GM20000 (cell line): ENCODE measurements at regions not wholly inside any gene's neighbourhood (a gene's known extent, or its start where the extent isn't known, plus 50 kb on each side); places are given as distances from the start of the nearest gene placed in this dataset.
"Not testable (repeated sequence)": the region's sequence is repeated elsewhere in the genome, so short reads cannot be mapped to it uniquely, and the experiment has no call there.

Source experiments
- DNase-seq: peaks from one replicate; pipeline ENCODE4 v3.0.0; 2012; ENCODE audit warnings: low spot score
- CTCF ChIP-seq: IDR thresholded peaks from 2 replicates; pipeline ENCODE4 v1.5.1; 2012; ENCODE audit warnings: mild to moderate bottlenecking, control low read depth; ENCODE audit errors: extremely low read depth, missing control alignments

- DNase-seq = no peak
- TF ChIP-seq CTCF = no peak
Measured at GRCh38 chr4:140223056-140223810, 69.2 kb upstream of the MAML3 start.

- no peak for DNase-seq
- TF ChIP-seq CTCF = no peak
Measured at GRCh38 chr4:140222171-140222570, 68.2 kb upstream of the MAML3 start.

GRCh38 chr4:140220058-140220457 lies 66.1 kb upstream of the MAML3 start:
- DNase-seq = no peak
- TF ChIP-seq CTCF = no peak

GRCh38 chr4:140219567-140219966 lies 65.6 kb upstream of the MAML3 start:
- TF ChIP-seq CTCF = no peak
- DNase-seq = no peak

- not testable (repeated sequence) for DNase-seq
Measured at GRCh38 chr4:140219070-140219469, 65.1 kb upstream of the MAML3 start.

- no peak for TF ChIP-seq CTCF
- no peak for DNase-seq
Measured at GRCh38 chr4:140213749-140214148, 59.8 kb upstream of the MAML3 start.

- no peak for DNase-seq
- TF ChIP-seq CTCF = no peak
Measured at GRCh38 chr4:140213116-140213515, 59.1 kb upstream of the MAML3 start.

GRCh38 chr4:140212646-140213045 lies 58.7 kb upstream of the MAML3 start:
- DNase-seq = no peak
- TF ChIP-seq CTCF = no peak
